Upper lobe of left lung (tissue), 6 donors: ENCODE measurements at regions not wholly inside any gene's neighbourhood (a gene's known extent, or its start where the extent isn't known, plus 50 kb on each side); places are given as distances from the start of the nearest gene placed in this dataset.
"Not testable (repeated sequence)": the region's sequence is repeated elsewhere in the genome, so short reads cannot be mapped to it uniquely, and the experiment has no call there.

Source experiments
- ATAC-seq, 2 donors: fragments of 200-7000 bp; cut with Tn5 transposase; one replicate each; pipeline ENCODE4 v1.9.1; 2022; ENCODE audit warnings: mild to moderate bottlenecking in 2 of 2, moderate library complexity in 2 of 2; ENCODE audit not compliant: low FRiP score in 2 of 2
- DNase-seq, 2 donors: peaks; one replicate each; pipeline ENCODE4 v3.0.0-alpha.2; 2019 to 2020
- H3K27ac ChIP-seq, 4 donors: fragments of 200-600 bp; sonication (generic); one replicate each; pipeline ENCODE4 v1.5.1; 2016 to 2019
- H3K27me3 ChIP-seq, 4 donors: fragments of 200-600 bp; sonication (generic); one replicate each; pipeline ENCODE4 v1.5.1; 2017 to 2019
- H3K36me3 ChIP-seq, 4 donors: fragments of 200-600 bp; sonication (generic); one replicate each; pipeline ENCODE4 v1.5.1; 2016 to 2019
- H3K4me1 ChIP-seq, 4 donors: fragments of 200-600 bp; sonication (generic); one replicate each; pipeline ENCODE4 v1.5.1; 2018 to 2019
- H3K4me3 ChIP-seq, 4 donors: fragments of 200-600 bp; sonication (generic); one replicate each; pipeline ENCODE4 v1.5.1; 2017 to 2019; ENCODE audit warnings: mild to moderate bottlenecking in 2 of 4, moderate library complexity in 1 of 4
- H3K9me3 ChIP-seq, 4 donors: fragments of 200-600 bp; sonication (generic); one replicate each; pipeline ENCODE4 v1.5.1; 2018 to 2019
- EP300 ChIP-seq, 4 donors: sonication (generic); formaldehyde crosslinking; IDR thresholded peaks; one replicate each; pipeline ENCODE4 v1.5.1; 2017; ENCODE audit warnings: antibody characterized with exemption in 4 of 4, control low read depth in 2 of 4
- POLR2A ChIP-seq, 4 donors: fragments of 450-650 bp; IDR thresholded peaks; one replicate each; pipeline ENCODE4 v1.5.1; 2016 to 2017; ENCODE audit warnings: antibody characterized with exemption in 4 of 4, mild to moderate bottlenecking in 2 of 4
- POLR2AphosphoS5 ChIP-seq, 2 donors: sonication (generic); formaldehyde crosslinking; IDR thresholded peaks; one replicate each; pipeline ENCODE4 v1.5.1; 2017; ENCODE audit warnings: antibody characterized with exemption in 2 of 2
- WGBS, 2 donors: methylation state at CpG; one replicate each; pipeline ENCODE4 v1.1.5; 2017 to 2018; 5-methylcytosine and 5-hydroxymethylcytosine counted together
- TF ChIP-seq, protein P1 (sequence below), 6 experiments: fragments of 450-650 bp in 4 of 6; fragments of 200-600 bp in 2 of 6; sonication (generic) in 2 of 6; IDR thresholded peaks; one replicate each; pipeline ENCODE4 v1.5.1; 2016 to 2019; ENCODE audit warnings: antibody characterized with exemption in 6 of 6
- donor health status: DM: no; HTN: no; CAD: no; lungs with moderate emphysema.
- donor health status: DM: no; HTN: yes; CAD: no; lungs with severe emphysema.

DNA sequence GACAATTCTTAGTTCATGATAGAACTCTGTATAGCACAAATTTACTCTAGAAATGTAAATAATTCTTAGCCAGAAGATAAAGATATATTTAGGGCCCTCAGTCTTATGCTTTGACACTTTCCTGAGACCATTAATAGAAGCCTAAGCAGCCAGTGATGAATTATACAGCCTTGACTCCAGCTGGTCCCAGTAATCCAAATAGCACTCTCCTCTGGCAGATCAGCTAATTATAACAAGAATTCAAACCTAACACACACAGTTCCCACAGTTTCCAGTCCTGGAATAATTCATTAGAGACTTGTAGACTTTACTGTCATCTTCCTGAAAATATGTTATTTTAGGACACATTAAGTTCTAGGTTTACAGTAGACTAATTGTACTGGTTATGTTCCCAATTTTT, 50.4 kb downstream of the SHOC1 start:
- no peaks in the 10 kb centered on the region for H3K36me3 ChIP-seq
- no peak for ATAC-seq
- H3K4me3 ChIP-seq, result no peak overlapping the region
- H3K4me1 ChIP-seq, result no peaks in the 10 kb centered on the region
- no peak for TF ChIP-seq EP300 (IDR thresholded peaks at IDR 0.05)
- no peak for TF ChIP-seq POLR2A (IDR thresholded peaks at IDR 0.05)
- TF ChIP-seq, protein P1, sequence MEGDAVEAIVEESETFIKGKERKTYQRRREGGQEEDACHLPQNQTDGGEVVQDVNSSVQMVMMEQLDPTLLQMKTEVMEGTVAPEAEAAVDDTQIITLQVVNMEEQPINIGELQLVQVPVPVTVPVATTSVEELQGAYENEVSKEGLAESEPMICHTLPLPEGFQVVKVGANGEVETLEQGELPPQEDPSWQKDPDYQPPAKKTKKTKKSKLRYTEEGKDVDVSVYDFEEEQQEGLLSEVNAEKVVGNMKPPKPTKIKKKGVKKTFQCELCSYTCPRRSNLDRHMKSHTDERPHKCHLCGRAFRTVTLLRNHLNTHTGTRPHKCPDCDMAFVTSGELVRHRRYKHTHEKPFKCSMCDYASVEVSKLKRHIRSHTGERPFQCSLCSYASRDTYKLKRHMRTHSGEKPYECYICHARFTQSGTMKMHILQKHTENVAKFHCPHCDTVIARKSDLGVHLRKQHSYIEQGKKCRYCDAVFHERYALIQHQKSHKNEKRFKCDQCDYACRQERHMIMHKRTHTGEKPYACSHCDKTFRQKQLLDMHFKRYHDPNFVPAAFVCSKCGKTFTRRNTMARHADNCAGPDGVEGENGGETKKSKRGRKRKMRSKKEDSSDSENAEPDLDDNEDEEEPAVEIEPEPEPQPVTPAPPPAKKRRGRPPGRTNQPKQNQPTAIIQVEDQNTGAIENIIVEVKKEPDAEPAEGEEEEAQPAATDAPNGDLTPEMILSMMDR (IDR thresholded peaks at IDR 0.05), result no peak
- no peak for TF ChIP-seq POLR2AphosphoS5 (IDR thresholded peaks at IDR 0.05)
- no peak overlapping the region for H3K27ac ChIP-seq
- H3K9me3 ChIP-seq, result no peaks in the 10 kb centered on the region
- no peak for DNase-seq
- H3K27me3 ChIP-seq, result no peaks in the 10 kb centered on the region

DNA sequence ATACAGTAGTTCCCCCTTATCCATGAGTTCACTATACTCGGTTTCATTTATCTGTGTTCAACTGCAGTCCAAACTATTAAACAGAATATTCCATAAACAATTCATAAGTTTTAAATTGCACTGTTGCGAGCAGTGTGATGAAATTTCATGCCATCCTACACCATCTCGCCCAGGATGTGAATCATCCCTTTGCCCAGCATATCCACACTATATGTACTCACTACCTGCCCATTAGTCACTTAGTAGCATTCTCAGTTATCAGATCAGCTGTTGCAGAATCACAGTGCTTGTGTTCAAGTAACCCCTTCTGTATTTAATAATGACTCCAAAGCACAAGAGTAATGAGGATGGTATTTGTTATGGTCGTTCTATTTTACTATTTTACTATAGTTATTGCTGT, 51.5 kb downstream of the SHOC1 start:
- Histone ChIP-seq H3K9me3 (no peaks in the 10 kb centered on the region), H3K27ac (no peak overlapping the region), H3K27me3 (no peaks in the 10 kb centered on the region), H3K36me3 (no peaks in the 10 kb centered on the region), H3K4me1 (no peaks in the 10 kb centered on the region), H3K4me3 (no peak overlapping the region)
- WGBS, 2 donors, result 64 to 73% methylated on average over 4 of the region's 4 CpGs
- DNase-seq, result no peak
- TF ChIP-seq EP300 (IDR thresholded peaks at IDR 0.05), result no peak
- no peak for TF ChIP-seq POLR2AphosphoS5 (IDR thresholded peaks at IDR 0.05)
- TF ChIP-seq POLR2A (IDR thresholded peaks at IDR 0.05), result no peak
- ATAC-seq, result no peak

DNA sequence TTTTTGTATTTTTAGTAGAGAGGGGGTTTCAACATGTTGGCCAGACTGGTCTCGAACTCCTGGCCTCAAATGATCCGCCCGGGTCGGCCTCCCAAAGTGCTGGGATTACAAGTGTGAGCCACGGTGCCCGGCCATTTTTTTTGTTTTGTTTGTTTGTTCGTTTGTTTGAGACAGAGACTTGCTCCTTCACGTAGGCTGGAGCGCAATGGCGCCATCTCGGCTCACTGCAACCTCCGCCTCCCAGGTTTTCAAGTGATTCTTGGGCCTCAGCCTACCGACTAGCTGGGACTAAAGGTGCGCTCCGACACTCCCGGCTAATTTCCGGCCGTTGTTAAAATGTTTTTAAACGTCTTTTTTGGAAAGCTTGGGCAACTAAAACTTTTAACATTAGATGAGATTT, 54.0 kb downstream of the SHOC1 start:
- H3K27ac ChIP-seq, result no peak overlapping the region
- no peak for ATAC-seq
- TF ChIP-seq POLR2AphosphoS5 (IDR thresholded peaks at IDR 0.05), result no peak
- no peak overlapping the region for H3K4me3 ChIP-seq
- peak in 1 of 2 donors; percentile 19 for DNase-seq
- H3K36me3 ChIP-seq, result no peaks in the 10 kb centered on the region
- no peaks in the 10 kb centered on the region for H3K27me3 ChIP-seq
- no peaks in the 10 kb centered on the region for H3K9me3 ChIP-seq
- WGBS, 2 donors, result 95 to 97% methylated on average over 19 of the region's 19 CpGs
- H3K4me1 ChIP-seq, result no peaks in the 10 kb centered on the region

GRCh38 chr9:111736714-111737113, 58.0 kb downstream of the SHOC1 start:
- Histone ChIP-seq H3K36me3 (no peaks in the 10 kb centered on the region), H3K4me3 (no peak overlapping the region), H3K4me1 (no peaks in the 10 kb centered on the region), H3K27ac (no peak overlapping the region), H3K9me3 (no peaks in the 10 kb centered on the region), H3K27me3 (no peaks in the 10 kb centered on the region)
- TF ChIP-seq POLR2AphosphoS5 (IDR thresholded peaks at IDR 0.05) (no peak), EP300 (IDR thresholded peaks at IDR 0.05) (no peak), POLR2A (IDR thresholded peaks at IDR 0.05) (no peak)
- TF ChIP-seq, protein P1 (IDR thresholded peaks at IDR 0.05), result no peak
- DNase-seq (no peak), ATAC-seq (no peak)

GRCh38 chr9:111735344-111735743, 59.4 kb downstream of the SHOC1 start:
- H3K4me3 ChIP-seq, ATAC-seq, H3K36me3 ChIP-seq, H3K4me1 ChIP-seq, DNase-seq, H3K27me3 ChIP-seq, H3K9me3 ChIP-seq, H3K27ac ChIP-seq: not testable (repeated sequence)
- WGBS, 2 donors, result 100% methylated on average over 2 of the region's 2 CpGs

GRCh38 chr9:111731928-111732327, 62.8 kb downstream of the SHOC1 start:
- no peaks in the 10 kb centered on the region for H3K27me3 ChIP-seq
- peaks cover 0 to 8% (median 0%) of the 10 kb centered on the region in 4 donors for H3K9me3 ChIP-seq
- DNase-seq, result no peak
- no peak overlapping the region for H3K27ac ChIP-seq
- ATAC-seq, result no peak
- no peak for TF ChIP-seq POLR2AphosphoS5 (IDR thresholded peaks at IDR 0.05)
- TF ChIP-seq, protein P1 (IDR thresholded peaks at IDR 0.05), result no peak
- TF ChIP-seq POLR2A (IDR thresholded peaks at IDR 0.05), result no peak
- no peak for TF ChIP-seq EP300 (IDR thresholded peaks at IDR 0.05)
- H3K36me3 ChIP-seq, result no peaks in the 10 kb centered on the region
- H3K4me1 ChIP-seq, result no peaks in the 10 kb centered on the region
- no peak overlapping the region for H3K4me3 ChIP-seq
